ENCODE measurements at regions not wholly inside any gene's neighbourhood (a gene's known extent, or its start where the extent isn't known, plus 50 kb on each side); places are given as distances from the start of the nearest gene placed in this dataset.

DNA sequence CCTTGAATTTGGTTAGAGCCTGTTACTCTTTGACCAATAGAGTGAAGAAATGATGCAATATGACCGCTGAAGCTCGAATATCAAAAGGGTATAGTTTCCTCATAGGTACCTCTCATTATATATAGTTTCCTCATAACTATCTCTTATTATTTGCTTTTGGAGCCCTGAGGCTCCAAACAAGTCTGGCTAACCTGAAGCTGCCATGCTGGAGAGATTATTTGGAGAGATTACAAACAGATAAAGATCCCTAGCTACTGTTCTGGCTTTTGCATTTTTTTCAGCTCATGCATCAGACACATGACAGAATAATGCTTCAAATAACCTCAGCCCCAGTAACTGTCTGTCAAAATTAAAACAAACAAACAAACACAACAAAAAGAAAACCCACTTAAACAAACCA, 65.4 kb upstream of the CHRM2 start:
- Mint-ChIP-seq H3K27me3 (ENCODE audit: low read depth) (no peaks in the 10 kb centered on the region), H3K27ac (no peak overlapping the region), H3K4me3 (no peak overlapping the region), H3K36me3 (ENCODE audit: insufficient read depth in 1 of 3, low read depth in 3 of 3) (no peaks in the 10 kb centered on the region), H3K4me1 (peaks cover 2 to 3% of the 10 kb centered on the region in 2 experiments; a peak in 3 of 4 replicates), H3K9me3 (no peaks in the 10 kb centered on the region)
- no peak overlapping the region for H3K27ac ChIP-seq (ENCODE audit: insufficient read length, low read depth, low read length)
- H3K27me3 ChIP-seq (ENCODE audit: insufficient read depth, low read length): no peaks in the 10 kb centered on the region
- DNase-seq: no peak
- no peak overlapping the region for H3K4ac ChIP-seq (ENCODE audit: low read depth, low read length)
- H3K9me3 ChIP-seq (ENCODE audit: control insufficient read depth, low read depth, low read length): no peaks in the 10 kb centered on the region
- H2BK20ac ChIP-seq (ENCODE audit: low read depth, low read length, poor library complexity, severe bottlenecking): no peak overlapping the region
- H4K5ac ChIP-seq (ENCODE audit: insufficient read length, low read depth, low read length): no peak overlapping the region
- H3K56ac ChIP-seq (ENCODE audit: insufficient read length, low read depth, low read length): no peak overlapping the region
- H4K20me1 ChIP-seq (ENCODE audit: control insufficient read depth, insufficient read depth, insufficient read length): no peaks in the 10 kb centered on the region
- no peak overlapping the region for H2BK5ac ChIP-seq (ENCODE audit: insufficient read length, low read length)
- H3K23ac ChIP-seq (ENCODE audit: insufficient read length, low read depth, low read length): no peak overlapping the region
- TF ChIP-seq, protein P1, sequence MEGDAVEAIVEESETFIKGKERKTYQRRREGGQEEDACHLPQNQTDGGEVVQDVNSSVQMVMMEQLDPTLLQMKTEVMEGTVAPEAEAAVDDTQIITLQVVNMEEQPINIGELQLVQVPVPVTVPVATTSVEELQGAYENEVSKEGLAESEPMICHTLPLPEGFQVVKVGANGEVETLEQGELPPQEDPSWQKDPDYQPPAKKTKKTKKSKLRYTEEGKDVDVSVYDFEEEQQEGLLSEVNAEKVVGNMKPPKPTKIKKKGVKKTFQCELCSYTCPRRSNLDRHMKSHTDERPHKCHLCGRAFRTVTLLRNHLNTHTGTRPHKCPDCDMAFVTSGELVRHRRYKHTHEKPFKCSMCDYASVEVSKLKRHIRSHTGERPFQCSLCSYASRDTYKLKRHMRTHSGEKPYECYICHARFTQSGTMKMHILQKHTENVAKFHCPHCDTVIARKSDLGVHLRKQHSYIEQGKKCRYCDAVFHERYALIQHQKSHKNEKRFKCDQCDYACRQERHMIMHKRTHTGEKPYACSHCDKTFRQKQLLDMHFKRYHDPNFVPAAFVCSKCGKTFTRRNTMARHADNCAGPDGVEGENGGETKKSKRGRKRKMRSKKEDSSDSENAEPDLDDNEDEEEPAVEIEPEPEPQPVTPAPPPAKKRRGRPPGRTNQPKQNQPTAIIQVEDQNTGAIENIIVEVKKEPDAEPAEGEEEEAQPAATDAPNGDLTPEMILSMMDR (conservative IDR thresholded peaks at IDR 0.05): no peak
- H2BK120ac ChIP-seq (ENCODE audit: low read depth, low read length, poor library complexity, severe bottlenecking): no peak overlapping the region
- no peak overlapping the region for H2BK15ac ChIP-seq (ENCODE audit: low read depth, low read length)
- no peaks in the 10 kb centered on the region for H3K79me2 ChIP-seq (ENCODE audit: insufficient read depth, low read length)
- no peaks in the 10 kb centered on the region for H3K23me2 ChIP-seq (ENCODE audit: insufficient read length, low read depth, low read length, poor library complexity, severe bottlenecking)
- no peak overlapping the region for H3K14ac ChIP-seq (ENCODE audit: insufficient read depth, low read length)
- no peak overlapping the region for H3K18ac ChIP-seq (ENCODE audit: insufficient read length, low read depth, low read length)
- no peak overlapping the region for H4K91ac ChIP-seq (ENCODE audit: insufficient read length, low read depth, low read length)
- H2BK12ac ChIP-seq (ENCODE audit: insufficient read length, low read depth, low read length): no peak overlapping the region
- WGBS (ENCODE audit: extremely low coverage, insufficient read length, low lambda C conversion rate): no CpG with 5 or more reads among the region's 2 CpGs
- no peak overlapping the region for H3K9ac ChIP-seq (ENCODE audit: extremely low read depth, insufficient read length, low read length)
- no peaks in the 10 kb centered on the region for H3K79me1 ChIP-seq (ENCODE audit: insufficient read depth, low read depth, low read length, poor library complexity, severe bottlenecking)
- no peak overlapping the region for H2AFZ ChIP-seq (ENCODE audit: low read length)
- H3K4me2 ChIP-seq (ENCODE audit: insufficient read depth, insufficient read length, low read length): no peak overlapping the region
- H2AK5ac ChIP-seq (ENCODE audit: insufficient read length, low read length): no peak overlapping the region
- no peaks in the 10 kb centered on the region for H3K4me1 ChIP-seq (ENCODE audit: insufficient read depth, low read length)
- H4K8ac ChIP-seq (replicated peaks; ENCODE audit: insufficient read length, low read depth, low read length): no peak overlapping the region
- no peak overlapping the region for H3T11ph ChIP-seq (ENCODE audit: low read length)
